HEK293T (cell line): ENCODE measurements at regions not wholly inside any gene's neighbourhood (a gene's known extent, or its start where the extent isn't known, plus 50 kb on each side); places are given as distances from the start of the nearest gene placed in this dataset.

Source experiments
- ARNT ChIP-seq: fragments of 450-650 bp; IDR thresholded peaks from 2 replicates; pipeline ENCODE4 v1.6.1; 2017; ENCODE audit warnings: mild to moderate bottlenecking
- BHLHE40 ChIP-seq: fragments of 450-650 bp; IDR thresholded peaks from 2 replicates; pipeline ENCODE4 v1.6.1; 2016; ENCODE audit warnings: mild to moderate bottlenecking, moderate library complexity, borderline replicate concordance
- FOXM1 ChIP-seq: fragments of 450-650 bp; IDR thresholded peaks from 2 replicates; pipeline ENCODE4 v1.6.1; 2017; ENCODE audit warnings: mild to moderate bottlenecking, borderline replicate concordance
- L3MBTL2 ChIP-seq: fragments of 450-650 bp; conservative IDR thresholded peaks from 2 replicates; pipeline ENCODE4 v1.6.1; 2016; ENCODE audit warnings: mild to moderate bottlenecking
- SP1 ChIP-seq: fragments of 450-650 bp; IDR thresholded peaks from 2 replicates; pipeline ENCODE4 v1.6.1; 2017
- SUZ12 ChIP-seq: fragments of 450-650 bp; IDR thresholded peaks from 2 replicates; pipeline ENCODE4 v1.6.1; 2016; ENCODE audit warnings: mild to moderate bottlenecking

GRCh38 chr5:120141076-120141475 is 323.0 kb upstream of the PRR16 start:
- TF ChIP-seq SP1 (no peak), ARNT (no peak), L3MBTL2 (no peak), FOXM1 (no peak), SUZ12 (no peak), BHLHE40 (no peak)
